Heart right ventricle (tissue), 16 donors: ENCODE measurements at regions not wholly inside any gene's neighbourhood (a gene's known extent, or its start where the extent isn't known, plus 50 kb on each side); places are given as distances from the start of the nearest gene placed in this dataset.
"Not testable (repeated sequence)": the region's sequence is repeated elsewhere in the genome, so short reads cannot be mapped to it uniquely, and the experiment has no call there.

Experiments
- ATAC-seq, 8 donors: fragments of 200-7000 bp; cut with Tn5 transposase; one replicate each; pipeline ENCODE4 v1.9.1; 2020; ENCODE audit warnings: mild to moderate bottlenecking in 8 of 8, moderate library complexity in 8 of 8, moderate number of reproducible peaks in 1 of 8
- DNase-seq, 2 donors: peaks; one replicate each; pipeline ENCODE4 v3.0.0-alpha.2; 2020
- H3K27ac ChIP-seq, 10 donors: fragments of 200-600 bp; sonication (generic) in 2 of 10; one replicate each; pipeline versions ENCODE4 v1.5.0 to v1.8.0; 2020 to 2022; ENCODE audit warnings: mild to moderate bottlenecking in 3 of 10
- H3K27me3 ChIP-seq, 7 donors: fragments of 200-600 bp; one replicate each; pipeline ENCODE4 v1.8.0; 2021 to 2022; ENCODE audit warnings: mild to moderate bottlenecking in 2 of 7
- H3K36me3 ChIP-seq, 9 donors: fragments of 200-600 bp; sonication (generic) in 1 of 9; one replicate each; pipeline versions ENCODE4 v1.5.0 to v1.8.0; 2020 to 2022; ENCODE audit warnings: mild to moderate bottlenecking in 2 of 9
- H3K4me1 ChIP-seq, 9 donors: fragments of 200-600 bp; sonication (generic) in 1 of 9; one replicate each; pipeline versions ENCODE4 v1.5.0 to v1.8.0; 2020 to 2022; ENCODE audit warnings: mild to moderate bottlenecking in 4 of 9
- H3K4me3 ChIP-seq, 10 donors: fragments of 200-600 bp; sonication (generic) in 2 of 10; one replicate each; pipeline versions ENCODE4 v1.5.0 to v1.8.0; 2020 to 2022; ENCODE audit warnings: mild to moderate bottlenecking in 7 of 10, moderate library complexity in 2 of 10
- H3K9me3 ChIP-seq, 11 donors: fragments of 200-600 bp in 10 of 11; sonication (generic) in 2 of 11; one replicate each; pipeline versions ENCODE4 v1.5.0 to v1.8.0; 2013 to 2022; ENCODE audit warnings: mild to moderate bottlenecking in 2 of 11, control low read depth in 1 of 11, moderate library complexity in 1 of 11
- WGBS, 2 donors: extraction: QIAGEN DNeasy Blood & Tissue Kit; methylation state at CpG; one replicate each; pipeline ENCODE4 v1.1.7; 2013; ENCODE audit warnings: inconsistent platforms in 1 of 2; 5-methylcytosine and 5-hydroxymethylcytosine counted together
- intact Hi-C, 10 donors: fragments of 100-400 bp; cut with DNase I; formaldehyde crosslinking; loops; one replicate each; pipeline versions ENCODE4 v1.11.1 to v1.14.2; 2022
- TF ChIP-seq, protein P1 (sequence below), 9 donors: fragments of 200-600 bp; sonication (generic) in 2 of 9; IDR thresholded peaks; one replicate each; pipeline versions ENCODE4 v1.5.0 to v1.8.0; 2021 to 2022; ENCODE audit warnings: antibody characterized with exemption in 9 of 9, mild to moderate bottlenecking in 5 of 9, moderate library complexity in 1 of 9
- donor health status: Arrhythmogenic right ventricular cardiomyopathy.
- donor health status: ischemic (EF 13 %, LVEDD 7.1; RV severe dilation, severe dysfunction).
- donor health status: healthy with polysubstance abuse.
- donor health status: DM: no; HTN: yes; CAD: no.
- donor health status: DM: no; HTN: no; CAD: no.
- donor health status: ischemic (EF 25% LVEDD 6.9; RV normal size, moderate dysfunction).
- donor health status: ischemic (EF 25% LVEDD 5.7; RV mildly dilated, moderate dysfunction).
- donor health status: healthy.
- donor health status: DM: yes; HTN: yes; CAD: no.
- donor health status: Ischemic cardiomyopathy.
- donor health status: ischemic (EF 35%, LVEDD 5.7; RV mildly dilated, moderate dysfunction).
- donor health status: nonischemic (EF 11% LVEDD 7.7; RV severe dilation, severe dysfunction).
- donor health status: DM: yes; HTN: yes; CAD: no.
- donor health status: PGD.
- donor health status: ischemic (EF 29% LVEDD 5.4; RV normal size, mild dysfunction).
- donor health status: nonischemic (EF 23%, LVEDD 6.1; RV moderate dilation, normal function).

DNA sequence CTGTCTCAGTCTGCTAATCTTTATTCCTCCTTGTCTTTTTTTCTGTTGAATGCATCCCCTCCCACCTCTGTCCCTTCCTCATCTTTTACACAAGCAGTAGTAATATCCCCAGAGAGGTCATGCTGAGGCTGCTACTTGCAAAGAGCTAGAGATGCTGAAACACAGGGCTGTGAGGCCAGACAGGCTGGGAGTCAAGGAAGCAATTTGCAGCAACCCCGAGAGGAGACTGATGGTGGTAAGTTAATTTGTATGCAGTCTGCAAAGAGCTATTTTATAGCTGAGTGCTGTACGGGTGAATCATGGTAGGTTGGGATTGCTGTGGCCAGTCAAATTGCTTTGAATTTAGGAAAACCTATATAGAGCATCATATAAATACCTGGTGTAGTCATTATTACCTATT is 90.2 kb upstream of the SLC24A2 start:
- 70 to 72% methylated on average over 2 of the region's 2 CpGs for WGBS, 2 donors
- DNase-seq: no peak
- Histone ChIP-seq H3K27me3 (no peaks in the 10 kb centered on the region), H3K4me1 (no peaks in the 10 kb centered on the region), H3K27ac (no peak overlapping the region), H3K9me3 (no peaks in the 10 kb centered on the region), H3K4me3 (no peak overlapping the region), H3K36me3 (no peaks in the 10 kb centered on the region)
- intact Hi-C loops: no loop called here
- TF ChIP-seq, protein P1, sequence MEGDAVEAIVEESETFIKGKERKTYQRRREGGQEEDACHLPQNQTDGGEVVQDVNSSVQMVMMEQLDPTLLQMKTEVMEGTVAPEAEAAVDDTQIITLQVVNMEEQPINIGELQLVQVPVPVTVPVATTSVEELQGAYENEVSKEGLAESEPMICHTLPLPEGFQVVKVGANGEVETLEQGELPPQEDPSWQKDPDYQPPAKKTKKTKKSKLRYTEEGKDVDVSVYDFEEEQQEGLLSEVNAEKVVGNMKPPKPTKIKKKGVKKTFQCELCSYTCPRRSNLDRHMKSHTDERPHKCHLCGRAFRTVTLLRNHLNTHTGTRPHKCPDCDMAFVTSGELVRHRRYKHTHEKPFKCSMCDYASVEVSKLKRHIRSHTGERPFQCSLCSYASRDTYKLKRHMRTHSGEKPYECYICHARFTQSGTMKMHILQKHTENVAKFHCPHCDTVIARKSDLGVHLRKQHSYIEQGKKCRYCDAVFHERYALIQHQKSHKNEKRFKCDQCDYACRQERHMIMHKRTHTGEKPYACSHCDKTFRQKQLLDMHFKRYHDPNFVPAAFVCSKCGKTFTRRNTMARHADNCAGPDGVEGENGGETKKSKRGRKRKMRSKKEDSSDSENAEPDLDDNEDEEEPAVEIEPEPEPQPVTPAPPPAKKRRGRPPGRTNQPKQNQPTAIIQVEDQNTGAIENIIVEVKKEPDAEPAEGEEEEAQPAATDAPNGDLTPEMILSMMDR (IDR thresholded peaks at IDR 0.05): no peak
- ATAC-seq: no peak

DNA sequence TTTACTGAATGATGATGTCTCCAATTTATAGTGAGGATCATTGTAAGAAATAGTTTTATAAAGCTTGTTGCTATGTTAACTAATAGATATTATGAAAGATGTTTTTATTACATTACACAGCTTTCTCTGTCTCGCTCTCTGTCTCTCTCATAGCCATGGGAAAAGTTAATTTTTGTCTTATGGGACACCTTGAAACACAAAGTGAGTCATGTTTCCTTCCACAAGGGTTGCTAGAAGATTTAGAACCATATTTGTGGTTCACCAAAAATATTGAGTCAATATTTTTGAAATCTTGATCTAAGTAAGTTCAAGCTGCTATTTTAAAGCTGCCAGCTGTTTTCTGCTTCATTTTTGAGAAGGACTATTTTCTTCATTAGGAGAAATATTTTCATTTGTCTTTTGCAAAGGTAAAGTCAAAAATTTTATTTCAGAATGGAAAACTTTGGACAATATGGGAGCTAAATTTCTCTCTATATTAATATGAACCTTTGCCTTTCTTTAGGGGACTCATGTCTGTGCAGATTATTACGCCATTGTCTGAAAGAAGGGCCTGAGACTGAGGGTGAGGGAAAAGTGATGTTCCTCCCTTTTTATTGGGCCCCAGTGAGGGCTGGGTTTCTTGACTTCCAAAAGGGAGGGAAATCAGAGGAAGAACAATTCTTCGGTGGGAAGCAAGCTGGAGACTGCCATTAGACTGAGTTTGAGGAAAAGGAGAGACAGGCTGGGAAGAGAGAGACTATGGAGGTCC is 87.9 kb upstream of the SLC24A2 start:
- Histone ChIP-seq H3K4me3 (no peak overlapping the region), H3K27ac (peak overlapping the region in 1 of 10 donors; percentile 9), H3K4me1 (no peaks in the 10 kb centered on the region), H3K36me3 (no peaks in the 10 kb centered on the region), H3K9me3 (peaks cover 0 to 3% (median 0%) of the 10 kb centered on the region in 11 donors), H3K27me3 (no peaks in the 10 kb centered on the region)
- ATAC-seq: no peak
- TF ChIP-seq, protein P1 (IDR thresholded peaks at IDR 0.05): no peak
- 54 to 75% methylated on average over 3 of the region's 3 CpGs for WGBS, 2 donors
- intact Hi-C loops: no loop called here
- no peak for DNase-seq

DNA sequence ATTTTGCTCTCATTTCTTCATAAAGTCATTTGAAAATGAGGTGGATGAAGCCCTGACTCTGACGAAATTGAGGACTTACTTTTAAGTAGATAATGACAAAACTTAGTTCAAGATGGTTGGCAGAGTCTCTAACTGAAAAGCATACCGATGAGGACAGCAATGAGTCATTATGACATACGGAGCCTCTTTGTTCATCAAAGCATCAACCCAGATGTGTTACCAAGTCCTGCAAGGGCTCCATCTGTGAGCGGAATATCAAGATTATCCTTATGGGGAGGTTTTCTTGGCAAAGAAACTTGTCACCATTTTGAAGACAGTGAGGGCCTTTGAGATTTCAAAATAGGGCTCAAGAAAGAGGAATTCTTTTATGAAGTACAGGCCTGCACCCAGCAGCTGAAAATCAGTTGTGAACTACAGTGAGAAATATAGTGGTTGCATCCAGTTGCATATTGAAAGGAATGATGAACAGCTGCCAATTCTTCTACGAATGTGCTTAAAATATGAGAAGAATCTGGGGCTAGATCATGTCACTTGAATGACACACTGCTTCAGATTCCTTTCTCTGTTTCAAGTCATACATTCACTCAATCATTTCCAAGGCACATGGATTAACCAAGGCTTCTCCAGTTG is 86.6 kb upstream of the SLC24A2 start:
- no peak for DNase-seq
- WGBS, 2 donors: 63 to 66% methylated on average over 5 of the region's 5 CpGs
- TF ChIP-seq, protein P1 (IDR thresholded peaks at IDR 0.05): no peak
- ATAC-seq: no peak
- H3K4me1 ChIP-seq: no peaks in the 10 kb centered on the region
- no peaks in the 10 kb centered on the region for H3K27me3 ChIP-seq
- H3K36me3 ChIP-seq: no peaks in the 10 kb centered on the region
- no peak overlapping the region for H3K4me3 ChIP-seq
- peaks cover 0 to 14% (median 0%) of the 10 kb centered on the region in 11 donors for H3K9me3 ChIP-seq
- no peak overlapping the region for H3K27ac ChIP-seq
- intact Hi-C loops: no loop called here

DNA sequence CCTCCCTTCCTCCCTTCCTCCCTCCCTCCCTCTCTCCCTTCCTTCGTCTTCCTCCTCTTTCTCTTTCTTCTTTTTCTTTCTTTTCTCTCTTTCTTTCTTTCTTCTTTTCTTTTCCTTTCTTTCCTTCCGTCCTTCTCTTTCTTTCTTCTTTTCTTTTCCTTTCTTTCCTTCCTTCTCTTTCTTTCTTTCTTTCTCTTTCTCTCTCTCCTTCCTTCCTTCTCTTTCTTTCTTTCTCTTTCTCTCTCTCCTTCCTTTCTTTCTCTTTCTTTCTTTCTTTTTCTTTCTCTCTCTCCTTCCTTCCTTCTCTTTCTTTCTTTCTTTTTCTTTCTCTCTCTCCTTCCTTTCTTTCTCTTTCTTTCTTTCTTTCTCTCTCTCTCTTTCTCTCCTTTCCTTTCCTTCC is 84.4 kb upstream of the SLC24A2 start:
- H3K4me3 ChIP-seq, ATAC-seq, DNase-seq, H3K27me3 ChIP-seq, H3K27ac ChIP-seq, H3K36me3 ChIP-seq, intact Hi-C loops, H3K4me1 ChIP-seq: not testable (repeated sequence)
- H3K9me3 ChIP-seq: peaks cover 0 to 14% (median 0%) of the 10 kb centered on the region in 11 donors
- 73 to 75% methylated on average over 2 of the region's 2 CpGs for WGBS, 2 donors

DNA sequence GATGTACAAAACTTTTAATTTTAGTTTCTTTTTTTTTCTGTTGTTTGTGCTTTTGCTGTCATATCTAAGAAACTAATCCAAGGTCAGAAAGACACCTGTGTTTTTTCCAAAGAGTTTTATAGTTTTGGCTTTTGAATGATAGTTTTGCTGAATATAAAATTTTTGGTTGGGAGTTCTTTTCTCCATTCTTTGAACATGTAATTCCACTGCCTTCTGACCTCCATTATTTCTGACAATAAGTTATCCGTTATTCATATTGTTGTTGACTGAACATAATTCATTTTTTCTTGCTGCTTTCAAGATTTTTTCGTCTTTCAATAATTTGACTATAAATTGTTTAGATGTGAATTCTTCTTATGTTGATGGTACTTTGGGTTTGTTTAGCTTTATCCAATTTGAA is 82.2 kb upstream of the SLC24A2 start:
- intact Hi-C loops: no loop called here
- no peak for ATAC-seq
- TF ChIP-seq, protein P1 (IDR thresholded peaks at IDR 0.05): no peak
- no peaks in the 10 kb centered on the region for H3K27me3 ChIP-seq
- no peak for DNase-seq
- WGBS, 2 donors: 69 to 96% methylated on average over 2 of the region's 2 CpGs
- peaks cover 0 to 14% (median 0%) of the 10 kb centered on the region in 11 donors for H3K9me3 ChIP-seq
- H3K27ac ChIP-seq: no peak overlapping the region
- no peaks in the 10 kb centered on the region for H3K36me3 ChIP-seq
- H3K4me3 ChIP-seq: no peak overlapping the region
- no peaks in the 10 kb centered on the region for H3K4me1 ChIP-seq
